ENCODE measurements at regions not wholly inside any gene's neighbourhood (a gene's known extent, or its start where the extent isn't known, plus 50 kb on each side); places are given as distances from the start of the nearest gene placed in this dataset.

DNA sequence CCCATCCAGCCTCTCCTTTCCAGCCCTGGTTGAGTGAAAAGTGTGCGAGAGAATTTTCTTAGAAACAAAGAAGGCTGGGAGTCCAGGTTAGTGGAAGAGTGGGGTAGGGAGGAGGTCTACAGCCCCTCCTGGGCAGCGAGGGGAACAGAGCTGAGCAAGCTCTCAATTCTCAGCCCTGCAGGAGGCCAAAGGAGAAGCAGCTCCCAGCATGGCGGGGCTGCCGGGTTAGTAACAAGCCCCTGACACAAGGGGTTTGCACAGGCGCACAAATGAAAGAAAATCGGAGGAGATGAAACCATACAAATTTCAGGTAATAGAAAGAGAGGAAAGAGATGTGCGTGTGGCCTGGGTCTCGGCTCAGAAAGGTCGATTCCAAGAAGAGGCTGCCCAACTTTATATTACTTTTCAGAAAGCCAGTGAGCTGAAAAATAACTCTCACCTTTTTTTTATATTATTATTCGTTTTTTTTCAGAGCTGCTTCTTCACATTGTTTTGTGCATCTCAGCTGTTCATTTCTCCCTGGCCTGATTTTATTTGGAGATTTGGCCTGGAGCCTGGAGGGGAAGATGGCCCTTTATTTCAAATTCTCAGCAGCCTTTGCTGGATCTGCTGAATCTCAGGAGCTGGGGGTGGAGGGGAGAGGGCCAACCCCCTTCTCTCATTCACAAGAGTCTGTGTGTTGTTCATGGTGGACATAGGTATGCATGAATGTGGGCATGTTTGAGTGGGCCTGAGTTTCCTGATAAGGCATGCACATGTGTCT lies 583.2 kb downstream of the BUD13 start:
- POLR2A ChIA-PET = no interaction called here
- WGBS (ENCODE audit: low lambda C conversion rate) = 56% methylated on average over 10 of the region's 10 CpGs
- Histone ChIP-seq H3K9ac (no peak overlapping the region), H3K4me3 (ENCODE audit: low read depth in 2 of 2, low read length in 1 of 2) (no peak overlapping the region), H3K36me3 (replicated peaks in 1 of 2; ENCODE audit: control insufficient read depth in 1 of 2, insufficient read depth in 2 of 2, low read length in 1 of 2) (no peaks in the 10 kb centered on the region), H3F3A (replicated peaks; ENCODE audit: insufficient read depth) (no peaks in the 10 kb centered on the region), H3K4me1 (ENCODE audit: control insufficient read depth in 1 of 2, insufficient read depth in 2 of 2, low read depth in 1 of 2, low read length in 1 of 2) (peaks cover 4 to 32% of the 10 kb centered on the region in 2 experiments; a peak in 3 of 4 replicates), H3K4me2 (no peak overlapping the region), H3K79me2 (ENCODE audit: insufficient read depth) (no peaks in the 10 kb centered on the region), H4K20me1 (ENCODE audit: insufficient read depth) (no peaks in the 10 kb centered on the region), H2AFZ (ENCODE audit: low read depth) (no peak overlapping the region), H3K9me2 (no peaks in the 10 kb centered on the region), H3K27me3 (ENCODE audit: insufficient read depth) (no peaks in the 10 kb centered on the region), H3K27ac (ENCODE audit: low read depth in 2 of 2, low read length in 1 of 2) (no peak overlapping the region; a peak in 1 of 4 replicates), H3K9me3 (no peaks in the 10 kb centered on the region)
- no peak for DNase-seq
- CTCF ChIA-PET = interaction anchor here (0.7 to 2.0 kb wide), 4 partner anchors 9 to 502 kb away, joined by 3 to 7 read pairs (median 4); no protein-coding TSS in a partner anchor
- TF ChIP-seq TEAD4 (IDR thresholded peaks at IDR 0.05; ENCODE audit: borderline replicate concordance, insufficient read depth) (no peak), RCOR1 (IDR thresholded peaks at IDR 0.05; ENCODE audit: low read length) (no peak), SIN3A (IDR thresholded peaks at IDR 0.05; ENCODE audit: borderline replicate concordance, low read depth, low read length) (no peak), CHD2 (IDR thresholded peaks at IDR 0.05; ENCODE audit: low read length, partially characterized antibody) (no peak), NRF1 (IDR thresholded peaks at IDR 0.05; ENCODE audit: low read depth, low read length) (no peak), JUND (IDR thresholded peaks at IDR 0.05) (no peak), RXRA (IDR thresholded peaks at IDR 0.05; ENCODE audit: borderline replicate concordance, low read depth) (no peak), EZH2phosphoT487 (IDR thresholded peaks at IDR 0.05; ENCODE audit: borderline replicate concordance, low read depth) (no peak), MXI1 (IDR thresholded peaks at IDR 0.05; ENCODE audit: low read depth, low read length) (no peak), NFIC (IDR thresholded peaks at IDR 0.05; ENCODE audit: borderline replicate concordance) (no peak), GABPA (IDR thresholded peaks at IDR 0.05; ENCODE audit: low read depth) (no peak)
- TF ChIP-seq, protein P1, sequence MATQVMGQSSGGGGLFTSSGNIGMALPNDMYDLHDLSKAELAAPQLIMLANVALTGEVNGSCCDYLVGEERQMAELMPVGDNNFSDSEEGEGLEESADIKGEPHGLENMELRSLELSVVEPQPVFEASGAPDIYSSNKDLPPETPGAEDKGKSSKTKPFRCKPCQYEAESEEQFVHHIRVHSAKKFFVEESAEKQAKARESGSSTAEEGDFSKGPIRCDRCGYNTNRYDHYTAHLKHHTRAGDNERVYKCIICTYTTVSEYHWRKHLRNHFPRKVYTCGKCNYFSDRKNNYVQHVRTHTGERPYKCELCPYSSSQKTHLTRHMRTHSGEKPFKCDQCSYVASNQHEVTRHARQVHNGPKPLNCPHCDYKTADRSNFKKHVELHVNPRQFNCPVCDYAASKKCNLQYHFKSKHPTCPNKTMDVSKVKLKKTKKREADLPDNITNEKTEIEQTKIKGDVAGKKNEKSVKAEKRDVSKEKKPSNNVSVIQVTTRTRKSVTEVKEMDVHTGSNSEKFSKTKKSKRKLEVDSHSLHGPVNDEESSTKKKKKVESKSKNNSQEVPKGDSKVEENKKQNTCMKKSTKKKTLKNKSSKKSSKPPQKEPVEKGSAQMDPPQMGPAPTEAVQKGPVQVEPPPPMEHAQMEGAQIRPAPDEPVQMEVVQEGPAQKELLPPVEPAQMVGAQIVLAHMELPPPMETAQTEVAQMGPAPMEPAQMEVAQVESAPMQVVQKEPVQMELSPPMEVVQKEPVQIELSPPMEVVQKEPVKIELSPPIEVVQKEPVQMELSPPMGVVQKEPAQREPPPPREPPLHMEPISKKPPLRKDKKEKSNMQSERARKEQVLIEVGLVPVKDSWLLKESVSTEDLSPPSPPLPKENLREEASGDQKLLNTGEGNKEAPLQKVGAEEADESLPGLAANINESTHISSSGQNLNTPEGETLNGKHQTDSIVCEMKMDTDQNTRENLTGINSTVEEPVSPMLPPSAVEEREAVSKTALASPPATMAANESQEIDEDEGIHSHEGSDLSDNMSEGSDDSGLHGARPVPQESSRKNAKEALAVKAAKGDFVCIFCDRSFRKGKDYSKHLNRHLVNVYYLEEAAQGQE (IDR thresholded peaks at IDR 0.05; ENCODE audit: low read depth, low read length) = no peak
- TF ChIP-seq, protein P2, sequence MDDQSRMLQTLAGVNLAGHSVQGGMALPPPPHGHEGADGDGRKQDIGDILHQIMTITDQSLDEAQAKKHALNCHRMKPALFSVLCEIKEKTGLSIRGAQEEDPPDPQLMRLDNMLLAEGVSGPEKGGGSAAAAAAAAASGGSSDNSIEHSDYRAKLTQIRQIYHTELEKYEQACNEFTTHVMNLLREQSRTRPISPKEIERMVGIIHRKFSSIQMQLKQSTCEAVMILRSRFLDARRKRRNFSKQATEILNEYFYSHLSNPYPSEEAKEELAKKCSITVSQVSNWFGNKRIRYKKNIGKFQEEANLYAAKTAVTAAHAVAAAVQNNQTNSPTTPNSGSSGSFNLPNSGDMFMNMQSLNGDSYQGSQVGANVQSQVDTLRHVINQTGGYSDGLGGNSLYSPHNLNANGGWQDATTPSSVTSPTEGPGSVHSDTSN (IDR thresholded peaks at IDR 0.05) = no peak
- TF ChIP-seq, protein P3, sequence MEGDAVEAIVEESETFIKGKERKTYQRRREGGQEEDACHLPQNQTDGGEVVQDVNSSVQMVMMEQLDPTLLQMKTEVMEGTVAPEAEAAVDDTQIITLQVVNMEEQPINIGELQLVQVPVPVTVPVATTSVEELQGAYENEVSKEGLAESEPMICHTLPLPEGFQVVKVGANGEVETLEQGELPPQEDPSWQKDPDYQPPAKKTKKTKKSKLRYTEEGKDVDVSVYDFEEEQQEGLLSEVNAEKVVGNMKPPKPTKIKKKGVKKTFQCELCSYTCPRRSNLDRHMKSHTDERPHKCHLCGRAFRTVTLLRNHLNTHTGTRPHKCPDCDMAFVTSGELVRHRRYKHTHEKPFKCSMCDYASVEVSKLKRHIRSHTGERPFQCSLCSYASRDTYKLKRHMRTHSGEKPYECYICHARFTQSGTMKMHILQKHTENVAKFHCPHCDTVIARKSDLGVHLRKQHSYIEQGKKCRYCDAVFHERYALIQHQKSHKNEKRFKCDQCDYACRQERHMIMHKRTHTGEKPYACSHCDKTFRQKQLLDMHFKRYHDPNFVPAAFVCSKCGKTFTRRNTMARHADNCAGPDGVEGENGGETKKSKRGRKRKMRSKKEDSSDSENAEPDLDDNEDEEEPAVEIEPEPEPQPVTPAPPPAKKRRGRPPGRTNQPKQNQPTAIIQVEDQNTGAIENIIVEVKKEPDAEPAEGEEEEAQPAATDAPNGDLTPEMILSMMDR (IDR thresholded peaks at IDR 0.05) = no peak
- TF ChIP-seq, protein P4, sequence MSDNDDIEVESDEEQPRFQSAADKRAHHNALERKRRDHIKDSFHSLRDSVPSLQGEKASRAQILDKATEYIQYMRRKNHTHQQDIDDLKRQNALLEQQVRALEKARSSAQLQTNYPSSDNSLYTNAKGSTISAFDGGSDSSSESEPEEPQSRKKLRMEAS (IDR thresholded peaks at IDR 0.05; ENCODE audit: low read depth) = no peak

Measured in SK-N-SH (cell line).